ENCODE measurements at regions not wholly inside any gene's neighbourhood (a gene's known extent, or its start where the extent isn't known, plus 50 kb on each side); places are given as distances from the start of the nearest gene placed in this dataset.

GRCh38 chr7:93039786-93040185 is 78.0 kb downstream of the SAMD9 start:
- TF ChIP-seq CTCF (IDR thresholded peaks at IDR 0.05) (no peak), SIN3A (IDR thresholded peaks at IDR 0.05; ENCODE audit: borderline replicate concordance, low read depth, low read length) (no peak), TEAD4 (IDR thresholded peaks at IDR 0.05; ENCODE audit: borderline replicate concordance, insufficient read depth) (no peak), EP300 (IDR thresholded peaks at IDR 0.05; ENCODE audit: borderline replicate concordance in 1 of 2, low read depth in 1 of 2, low read length in 1 of 2) (no peak), RAD21 (IDR thresholded peaks at IDR 0.05; ENCODE audit: low read length) (no peak), PBX3 (IDR thresholded peaks at IDR 0.05) (no peak), NFIC (IDR thresholded peaks at IDR 0.05; ENCODE audit: borderline replicate concordance) (no peak)
- TF ChIP-seq, protein P1, sequence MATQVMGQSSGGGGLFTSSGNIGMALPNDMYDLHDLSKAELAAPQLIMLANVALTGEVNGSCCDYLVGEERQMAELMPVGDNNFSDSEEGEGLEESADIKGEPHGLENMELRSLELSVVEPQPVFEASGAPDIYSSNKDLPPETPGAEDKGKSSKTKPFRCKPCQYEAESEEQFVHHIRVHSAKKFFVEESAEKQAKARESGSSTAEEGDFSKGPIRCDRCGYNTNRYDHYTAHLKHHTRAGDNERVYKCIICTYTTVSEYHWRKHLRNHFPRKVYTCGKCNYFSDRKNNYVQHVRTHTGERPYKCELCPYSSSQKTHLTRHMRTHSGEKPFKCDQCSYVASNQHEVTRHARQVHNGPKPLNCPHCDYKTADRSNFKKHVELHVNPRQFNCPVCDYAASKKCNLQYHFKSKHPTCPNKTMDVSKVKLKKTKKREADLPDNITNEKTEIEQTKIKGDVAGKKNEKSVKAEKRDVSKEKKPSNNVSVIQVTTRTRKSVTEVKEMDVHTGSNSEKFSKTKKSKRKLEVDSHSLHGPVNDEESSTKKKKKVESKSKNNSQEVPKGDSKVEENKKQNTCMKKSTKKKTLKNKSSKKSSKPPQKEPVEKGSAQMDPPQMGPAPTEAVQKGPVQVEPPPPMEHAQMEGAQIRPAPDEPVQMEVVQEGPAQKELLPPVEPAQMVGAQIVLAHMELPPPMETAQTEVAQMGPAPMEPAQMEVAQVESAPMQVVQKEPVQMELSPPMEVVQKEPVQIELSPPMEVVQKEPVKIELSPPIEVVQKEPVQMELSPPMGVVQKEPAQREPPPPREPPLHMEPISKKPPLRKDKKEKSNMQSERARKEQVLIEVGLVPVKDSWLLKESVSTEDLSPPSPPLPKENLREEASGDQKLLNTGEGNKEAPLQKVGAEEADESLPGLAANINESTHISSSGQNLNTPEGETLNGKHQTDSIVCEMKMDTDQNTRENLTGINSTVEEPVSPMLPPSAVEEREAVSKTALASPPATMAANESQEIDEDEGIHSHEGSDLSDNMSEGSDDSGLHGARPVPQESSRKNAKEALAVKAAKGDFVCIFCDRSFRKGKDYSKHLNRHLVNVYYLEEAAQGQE (IDR thresholded peaks at IDR 0.05; ENCODE audit: low read depth, low read length): no peak

Data from SK-N-SH (cell line).